KBM-7 (cell line): ENCODE measurements at regions not wholly inside any gene's neighbourhood (a gene's known extent, or its start where the extent isn't known, plus 50 kb on each side); places are given as distances from the start of the nearest gene placed in this dataset.

ENCODE experiments used
- DNase-seq: peaks from one replicate; pipeline ENCODE4 v3.0.0-alpha.2; 2015
- in situ Hi-C: fragments of 300-500 bp; cut with MboI; formaldehyde crosslinking; loops from 2 replicates; pipeline ENCODE4 v1.14.3; 2020; ENCODE audit warnings: low sequenced_read_pairs, low pct_unique_long_range_greater_than_20kb, mixed read lengths

DNA sequence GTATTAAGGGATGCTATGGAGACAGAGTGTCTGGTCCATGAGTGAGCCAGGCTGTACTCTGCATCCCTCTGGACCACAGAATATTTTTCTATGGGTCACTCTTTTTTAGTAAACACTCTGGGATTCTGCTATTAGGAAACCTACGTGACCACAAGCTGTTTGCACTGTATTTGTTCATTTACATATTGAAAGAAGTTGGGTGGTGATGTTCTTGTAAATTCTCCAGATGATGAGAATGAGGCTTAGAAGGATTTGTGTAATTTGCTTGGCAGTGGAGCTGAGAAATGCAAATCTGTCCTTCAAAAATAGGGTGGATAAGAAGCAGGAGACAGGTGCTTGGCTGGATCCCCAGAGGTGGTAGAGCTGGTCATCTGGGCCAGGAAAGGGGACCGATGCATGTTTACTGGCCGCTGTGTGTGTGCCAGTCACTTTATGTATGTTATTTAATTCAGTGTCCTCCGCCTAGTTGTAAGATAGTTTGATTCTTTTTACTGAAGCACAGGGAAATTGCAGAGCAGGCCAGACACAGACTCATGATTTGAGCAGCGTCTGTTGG is 63.7 kb upstream of the HEPHL1 start:
- DNase-seq, result no peak
- in situ Hi-C loops, result no loop called here

GRCh38 chr11:93958991-93959390 is 62.2 kb upstream of the HEPHL1 start:
- in situ Hi-C loops, result no loop called here
- no peak for DNase-seq

DNA sequence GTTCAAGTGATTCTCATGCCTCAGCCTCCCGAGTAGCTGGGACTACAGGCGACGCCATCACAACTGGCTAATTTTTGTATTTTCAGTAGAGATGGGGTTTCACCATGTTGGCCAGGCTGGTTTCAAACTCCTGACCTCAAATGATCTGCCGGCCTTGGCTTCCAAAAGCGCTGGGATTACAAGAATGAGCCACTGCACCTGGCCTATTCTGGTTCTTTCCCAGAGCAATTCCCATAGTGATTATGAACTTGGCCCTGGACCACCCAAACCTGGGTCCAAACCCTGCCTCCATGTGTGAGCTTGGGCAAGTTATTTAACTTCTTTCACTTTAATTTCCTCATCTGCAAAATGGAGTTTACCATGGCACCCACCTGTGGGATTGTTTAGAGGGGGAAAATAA is 61.5 kb upstream of the HEPHL1 start:
- in situ Hi-C loops, result no loop called here
- DNase-seq, result no peak

DNA sequence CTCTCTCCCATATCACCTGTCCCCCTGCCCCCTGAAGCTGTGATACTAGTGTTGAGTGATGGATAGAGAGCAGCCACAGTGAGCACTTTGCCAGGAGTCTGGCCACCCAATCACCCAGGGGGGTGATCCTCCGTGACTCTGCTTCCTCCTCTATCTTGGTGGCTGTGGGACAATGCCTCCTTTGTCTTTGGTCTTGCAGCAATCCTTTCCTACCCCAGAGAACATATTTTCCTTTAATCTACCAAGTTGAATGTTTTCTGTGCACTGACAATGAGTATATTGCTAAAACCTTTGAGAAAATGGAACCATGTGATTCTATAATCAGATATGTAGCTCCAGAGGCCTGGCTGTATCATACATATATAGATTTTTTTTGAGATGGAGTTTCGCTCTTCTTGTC is 58.1 kb upstream of the HEPHL1 start:
- DNase-seq, result no peak
- in situ Hi-C loops, result no loop called here

- DNase-seq, result no peak
- in situ Hi-C loops, result no loop called here
Observed at GRCh38 chr11:93967258-93967657, 53.9 kb upstream of the HEPHL1 start.

DNA sequence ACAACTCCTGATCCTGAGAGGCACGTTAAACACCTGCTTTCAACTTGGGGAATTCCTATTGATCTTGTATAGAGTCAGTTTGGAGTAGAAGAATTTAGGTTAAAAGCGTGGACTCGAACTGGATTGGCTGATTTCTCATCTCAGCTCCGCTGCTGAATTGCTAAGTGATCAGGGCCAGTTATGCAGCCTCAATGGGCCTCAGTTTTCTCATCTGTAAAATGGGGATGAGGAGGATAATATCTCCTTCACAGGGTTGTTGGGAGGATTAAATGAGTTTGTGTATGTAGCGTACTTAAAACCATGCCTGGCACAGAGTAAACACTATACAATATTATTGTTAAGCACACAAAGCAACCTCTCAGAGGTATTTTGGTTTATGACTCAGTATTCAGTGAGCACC is 53.2 kb upstream of the HEPHL1 start:
- no peak for DNase-seq
- in situ Hi-C loops, result no loop called here

GRCh38 chr11:93969925-93970922 is 50.9 kb upstream of the HEPHL1 start:
- no peak for DNase-seq
- in situ Hi-C loops, result no loop called here
